ENCODE measurements at regions not wholly inside any gene's neighbourhood (a gene's known extent, or its start where the extent isn't known, plus 50 kb on each side); places are given as distances from the start of the nearest gene placed in this dataset.

- no peak for DNase-seq (ENCODE audit: low read depth)
These were observed 355.2 kb downstream of the KCTD8 start for GRCh38 chr4:44093390-44093789.

GRCh38 chr4:44098973-44099372 lies 349.6 kb downstream of the KCTD8 start:
- DNase-seq (ENCODE audit: low read depth): no peak

- no peak for DNase-seq (ENCODE audit: low read depth)
These were observed 348.2 kb downstream of the KCTD8 start for GRCh38 chr4:44100456-44100855.

- no peak for DNase-seq (ENCODE audit: low read depth)
These were observed 329.5 kb downstream of the KCTD8 start for GRCh38 chr4:44118971-44119680.

GRCh38 chr4:44120646-44121045 lies 328.0 kb downstream of the KCTD8 start:
- DNase-seq (ENCODE audit: low read depth): no peak

GRCh38 chr4:44121210-44121609 lies 327.4 kb downstream of the KCTD8 start:
- DNase-seq (ENCODE audit: low read depth): no peak

Data from myocyte (in vitro differentiated cells).